HepG2 (cell line): ENCODE measurements at regions not wholly inside any gene's neighbourhood (a gene's known extent, or its start where the extent isn't known, plus 50 kb on each side); places are given as distances from the start of the nearest gene placed in this dataset.

Source experiments
- ATAC-seq: fragments of 200-7000 bp; cut with Tn5 transposase; 3 replicates; pipeline ENCODE4 v1.9.1; 2020; ENCODE audit warnings: mild to moderate bottlenecking, moderate library complexity
- BruUV-seq: library from RNA; stranded (reverse); fragments of 400-500 nt; replicated peaks from 2 replicates; lab custom pipeline; 2021; lab: Mats Ljungman, UMichigan
- CTCF ChIA-PET: fragments of 300-600 bp; formaldehyde crosslinking; extraction: SDS; loops from one replicate; lab custom pipeline; 2021; ENCODE audit warnings: low total read pairs, inconsistent platforms, low intra/inter-chr PET ratio; lab: Yijun Ruan, JAX
- POLR2A ChIA-PET: fragments of 350-600 bp; sonication (Branson Sonifier 250); formaldehyde crosslinking; loops from one replicate; lab custom pipeline; 2020; ENCODE audit warnings: antibody characterized with exemption, inconsistent platforms; lab: Yijun Ruan, JAX
- DNase-seq: peaks from one replicate; pipeline ENCODE4 v3.0.0-alpha.2; 2015; ENCODE audit warnings: low spot score
- FAIRE-seq: peaks from 3 replicates; lab custom pipeline; 2011; peaks lifted over from hg19 to GRCh38; lab: Jason Lieb, UNC
- H2AFZ ChIP-seq: one replicate; pipeline ENCODE4 v1.6.1; 2011; ENCODE audit warnings: low read length, inconsistent platforms
- H3K27ac ChIP-seq: fragments of 300-600 bp; 3 replicates; pipeline ENCODE4 v1.8.0; 2011; ENCODE audit warnings: mixed run types, mild to moderate bottlenecking, mixed read lengths, low read length, inconsistent platforms; ENCODE audit not compliant: insufficient read depth; ENCODE audit errors: extremely low read length
- H3K27me3 ChIP-seq, 2 experiments: fragments of 200-600 bp in 1 of 2; 2 replicates in 1 of 2; 3 replicates in 1 of 2; pipeline versions ENCODE4 v1.6.0 to v1.8.0; 2011; ENCODE audit warnings: low read length in 2 of 2, mild to moderate bottlenecking in 2 of 2, moderate library complexity in 2 of 2, inconsistent platforms in 1 of 2; ENCODE audit not compliant: insufficient read depth in 2 of 2, control insufficient read depth in 1 of 2
- H3K36me3 ChIP-seq, 2 experiments: fragments of 200-600 bp in 1 of 2; replicated peaks in 1 of 2; 2 replicates in 1 of 2; 3 replicates in 1 of 2; pipeline versions ENCODE4 v1.5.1 to v1.8.0; 2011; ENCODE audit warnings: low read length in 2 of 2, inconsistent platforms in 1 of 2; ENCODE audit not compliant: insufficient read depth in 2 of 2, control insufficient read depth in 1 of 2
- H3K4me1 ChIP-seq: 2 replicates; pipeline ENCODE4 v1.5.1; 2012; ENCODE audit warnings: low read length, inconsistent platforms; ENCODE audit not compliant: insufficient read depth
- H3K4me2 ChIP-seq: 2 replicates; pipeline ENCODE4 v1.6.0; 2011; ENCODE audit warnings: low read depth, low read length, inconsistent platforms
- H3K4me3 ChIP-seq, 3 experiments: fragments of 200-600 bp in 1 of 3; sonication (generic), shearing (Covaris generic) in 1 of 3; replicated peaks in 1 of 3; 2 replicates each; pipeline ENCODE4 v1.5.1; 2011 to 2016; ENCODE audit warnings: low read length in 3 of 3, inconsistent platforms in 2 of 3, low read depth in 2 of 3, mild to moderate bottlenecking in 2 of 3, control low read depth in 1 of 3, mixed read lengths in 1 of 3; ENCODE audit not compliant: insufficient read depth in 1 of 3
- H3K79me2 ChIP-seq: one replicate; pipeline ENCODE4 v1.6.1; 2011; ENCODE audit warnings: low read length, inconsistent platforms; ENCODE audit not compliant: insufficient read depth
- H3K9ac ChIP-seq: 2 replicates; pipeline ENCODE4 v1.6.0; 2011; ENCODE audit warnings: mild to moderate bottlenecking, low read depth, low read length, inconsistent platforms; ENCODE audit not compliant: insufficient read depth
- H3K9me3 ChIP-seq: 2 replicates; pipeline ENCODE4 v1.5.1; 2012; ENCODE audit warnings: mild to moderate bottlenecking, low read length
- H4K20me1 ChIP-seq: 2 replicates; pipeline ENCODE4 v1.6.0; 2011; ENCODE audit warnings: inconsistent platforms, mild to moderate bottlenecking, low read length, moderate library complexity; ENCODE audit not compliant: insufficient read depth
- AKNA ChIP-seq: sonication (generic); formaldehyde crosslinking; IDR thresholded peaks from 2 replicates; pipeline ENCODE4 v1.4.0; 2020; ENCODE audit warnings: missing genetic modification reagents, borderline replicate concordance
- ARID4A ChIP-seq: sonication (generic); formaldehyde crosslinking; IDR thresholded peaks from 2 replicates; pipeline ENCODE4 v1.5.0; 2020; ENCODE audit warnings: mild to moderate bottlenecking, missing genetic modification reagents, borderline replicate concordance
- BHLHE40 ChIP-seq: IDR thresholded peaks from 2 replicates; pipeline ENCODE4 v1.6.1; 2011; ENCODE audit warnings: low read length, improper control_type of control experiment
- JUN ChIP-seq: sonication (generic); formaldehyde crosslinking; IDR thresholded peaks from 2 replicates; pipeline ENCODE4 v1.4.0; 2020; ENCODE audit warnings: mild to moderate bottlenecking, missing genetic modification reagents
- KLF13 ChIP-seq: sonication (generic); formaldehyde crosslinking; IDR thresholded peaks from 2 replicates; pipeline ENCODE4 v1.4.0; 2020; ENCODE audit warnings: mild to moderate bottlenecking, missing genetic modification reagents
- NCOA1 ChIP-seq: sonication (generic); formaldehyde crosslinking; IDR thresholded peaks from 2 replicates; pipeline ENCODE4 v1.9.0; 2021; ENCODE audit warnings: missing genetic modification reagents
- TCF12 ChIP-seq, 2 experiments: fragments of 450-650 bp in 1 of 2; sonication (generic) in 1 of 2; formaldehyde crosslinking in 1 of 2; IDR thresholded peaks; 2 replicates each; pipeline versions ENCODE4 v1.6.1 to v1.8.0; 2017 to 2022; ENCODE audit warnings: antibody characterized with exemption in 1 of 2, mild to moderate bottlenecking in 1 of 2, missing genetic modification reagents in 1 of 2, moderate library complexity in 1 of 2
- THAP11 ChIP-seq: IDR thresholded peaks from 2 replicates; pipeline ENCODE4 v1.6.1; 2016; ENCODE audit warnings: missing biosample characterization, missing genetic modification reagents
- UBTF ChIP-seq: sonication (generic); formaldehyde crosslinking; IDR thresholded peaks from 2 replicates; pipeline ENCODE4 v1.4.0; 2020; ENCODE audit warnings: mild to moderate bottlenecking, missing genetic modification reagents
- ZNF20 ChIP-seq: sonication (generic); formaldehyde crosslinking; IDR thresholded peaks from 2 replicates; pipeline ENCODE4 v1.4.0; 2020; ENCODE audit warnings: mild to moderate bottlenecking, moderate library complexity, missing genetic modification reagents
- ZNF704 ChIP-seq: sonication (generic); formaldehyde crosslinking; IDR thresholded peaks from 2 replicates; pipeline ENCODE4 v1.8.1; 2023; ENCODE audit warnings: mild to moderate bottlenecking, inconsistent platforms, moderate library complexity, missing genetic modification reagents, borderline replicate concordance
- WGBS: methylation state at CpG from one replicate; pipeline ENCODE4 v1.1.6; 2017; ENCODE audit warnings: low lambda C conversion rate; 5-methylcytosine and 5-hydroxymethylcytosine counted together
- in situ Hi-C: cut with HindIII; loops from 2 replicates; pipeline ENCODE4 v1.10.0; 2017; ENCODE audit warnings: low pct_unique_long_range_greater_than_20kb; ENCODE audit not compliant: extremely low pct_ligation_motif_present
- intact Hi-C: fragments of 100-400 bp; cut with micrococcal nuclease; formaldehyde crosslinking; loops from one replicate; pipeline ENCODE4 v1.10.0; 2022; ENCODE audit not compliant: unreplicated experiment

- FAIRE-seq (no peak), ATAC-seq (peak; percentile 68), DNase-seq (peak; percentile 5)
- ChIA-PET CTCF (no interaction called here), POLR2A (interaction anchor here (0.9 to 4.1 kb wide), 7 partner anchors 9 to 646 kb away, joined by 3 to 69 read pairs (median 5); no protein-coding TSS in a partner anchor)
- H3K4me2 ChIP-seq, result peak overlapping the region; percentile 83
- H3K4me1 ChIP-seq, result peaks cover 50% of the 10 kb centered on the region
- H3K36me3 ChIP-seq, result no peaks in the 10 kb centered on the region
- H3K27me3 ChIP-seq, result no peaks in the 10 kb centered on the region
- in situ Hi-C loops, result no loop called here
- peak overlapping the region; percentile 72 for H3K9ac ChIP-seq
- H2AFZ ChIP-seq, result peak overlapping the region; percentile 30
- no peaks in the 10 kb centered on the region for H3K79me2 ChIP-seq
- H3K4me3 ChIP-seq, result peak overlapping the region; percentile 4 to 53 (median 46)
- 7% methylated on average over 2 of the region's 2 CpGs for WGBS
- H3K9me3 ChIP-seq, result peaks cover 18% of the 10 kb centered on the region; the same call in 1 of the 2 replicates
- intact Hi-C loops, result loop anchor here (2.0 to 5.0 kb wide), 2 partner anchors 164 to 631 kb away; no protein-coding TSS in a partner anchor
- no peaks in the 10 kb centered on the region for H4K20me1 ChIP-seq
- BruUV-seq, result TSS peak; percentile 91
- H3K27ac ChIP-seq, result peak overlapping the region; percentile 93
- no peak for TF ChIP-seq ZNF20 (CRISPR knock-in tag)
- no peak for TF ChIP-seq ZNF704
- TF ChIP-seq NCOA1 (CRISPR knock-in tag), result peak; percentile 50; the same call in 1 of the 2 replicates
- TF ChIP-seq THAP11 (CRISPR knock-in tag), result no peak
- TF ChIP-seq UBTF (CRISPR knock-in tag), result no peak
- TF ChIP-seq BHLHE40, result no peak
- peak; percentile 22; the same call in 1 of the 2 replicates for TF ChIP-seq ARID4A
- TF ChIP-seq KLF13 (CRISPR knock-in tag), result no peak
- no peak for TF ChIP-seq AKNA (CRISPR knock-in tag)
- TF ChIP-seq TCF12 (IDR thresholded peaks at IDR 0.05), result no peak
- TF ChIP-seq TCF12 (CRISPR knock-in tag; IDR thresholded peaks at IDR 0.05), result no peak
- TF ChIP-seq JUN, result 0 out of 2 replicates have a peak, but pooled peaks have one; percentile 10
These were observed 410.0 kb upstream of the CD180 start for GRCh38 chr5:67606586-67606947.
